Stimulated activated CD4-positive, alpha-beta T cell treated with anti-CD3 and anti-CD28 coated beads, Interleukin-15, amount 100 ng/mL, for 1 hour (primary cell): ENCODE measurements at regions not wholly inside any gene's neighbourhood (a gene's known extent, or its start where the extent isn't known, plus 50 kb on each side); places are given as distances from the start of the nearest gene placed in this dataset.
"Not testable (repeated sequence)": the region's sequence is repeated elsewhere in the genome, so short reads cannot be mapped to it uniquely, and the experiment has no call there.

Experiments used
- DNase-seq, 2 donors: peaks; one replicate each; pipeline ENCODE4 v3.0.0-alpha.2; 2020; ENCODE audit warnings: low read depth in 1 of 2, low spot score in 1 of 2

DNA sequence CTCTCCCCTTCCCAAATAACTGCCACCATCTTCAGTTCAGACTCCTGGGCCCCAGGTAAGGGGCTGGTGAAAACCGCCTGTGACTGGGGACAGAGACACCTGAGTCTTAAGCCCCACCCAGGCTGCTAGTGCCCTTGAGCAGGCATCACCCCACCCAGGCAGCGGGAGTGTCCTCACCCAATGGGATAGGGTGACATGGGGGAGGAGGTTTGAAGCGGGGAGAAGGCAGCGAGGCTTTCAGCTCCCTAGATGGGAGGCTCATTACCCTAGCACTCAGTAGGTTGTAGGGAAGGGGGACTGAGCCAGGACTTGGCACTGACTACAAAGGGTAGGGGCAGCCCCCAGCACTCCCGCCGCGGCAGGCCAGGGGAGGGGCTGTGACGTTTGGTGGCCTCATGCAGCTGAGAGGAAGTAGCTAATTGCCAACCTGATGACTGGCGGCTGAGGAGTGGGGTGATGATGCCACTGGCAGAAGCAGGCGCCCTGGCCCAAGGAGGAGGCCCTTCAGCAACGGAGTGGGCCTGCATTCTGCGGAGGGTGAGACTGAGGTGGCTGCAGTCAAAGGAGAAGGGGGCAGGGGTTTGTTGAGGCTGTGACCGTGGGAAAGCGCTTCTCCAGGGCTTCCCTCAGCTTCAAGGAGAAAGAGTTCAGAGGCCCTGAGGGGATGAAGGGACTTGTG, 126.9 kb downstream of the MRPL14 start:
- no peak for DNase-seq

DNA sequence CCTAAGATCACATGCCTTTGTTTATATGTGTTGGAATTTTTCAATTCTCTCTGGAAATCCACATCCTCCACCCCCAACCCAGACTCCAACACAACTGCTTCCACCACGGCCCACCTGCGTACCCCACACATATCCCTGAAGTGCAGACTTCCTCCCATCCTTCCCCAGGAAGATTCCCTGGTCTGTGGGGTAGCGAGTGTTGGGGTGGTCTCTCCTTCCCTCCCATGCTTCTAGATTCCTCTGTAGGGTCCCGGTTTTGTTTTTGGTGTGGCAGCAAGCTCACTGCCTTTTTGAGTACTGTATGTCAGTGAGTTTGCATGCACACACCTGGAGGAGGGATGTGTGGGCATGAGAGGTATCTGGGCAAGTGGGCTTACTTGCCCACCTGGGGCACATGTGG, 127.6 kb downstream of the MRPL14 start:
- DNase-seq, result no peak

DNA sequence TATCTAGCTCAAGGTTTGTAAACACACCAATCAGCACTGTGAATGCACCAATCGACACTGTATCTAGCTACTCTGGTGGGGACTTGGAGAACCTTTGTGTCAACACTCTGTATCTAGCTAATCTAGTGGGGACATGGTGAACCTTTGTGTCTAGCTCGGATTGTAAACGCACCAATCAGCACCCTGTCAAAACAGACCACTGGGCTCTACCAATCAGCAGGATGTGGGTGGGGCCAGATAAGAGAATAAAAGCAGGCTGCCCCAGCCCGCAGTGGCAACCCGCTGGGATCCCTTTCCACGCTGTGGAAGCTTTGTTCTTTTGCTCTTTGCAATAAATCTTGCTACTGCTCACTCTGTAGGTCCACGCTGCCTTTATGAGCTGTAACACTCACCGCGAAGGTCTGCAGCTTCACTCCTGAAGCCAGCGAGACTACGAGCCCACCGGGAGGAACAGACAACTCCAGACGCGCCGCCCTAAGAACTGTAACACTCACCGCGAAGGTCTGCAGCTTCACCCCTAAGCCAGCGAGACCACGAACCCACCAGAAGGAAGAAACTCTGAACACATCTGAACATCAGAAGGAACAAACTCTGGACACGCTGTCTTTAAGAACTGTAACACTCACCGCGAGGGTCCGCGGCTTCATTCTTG, 128.5 kb downstream of the MRPL14 start:
- DNase-seq, result not testable (repeated sequence)

DNA sequence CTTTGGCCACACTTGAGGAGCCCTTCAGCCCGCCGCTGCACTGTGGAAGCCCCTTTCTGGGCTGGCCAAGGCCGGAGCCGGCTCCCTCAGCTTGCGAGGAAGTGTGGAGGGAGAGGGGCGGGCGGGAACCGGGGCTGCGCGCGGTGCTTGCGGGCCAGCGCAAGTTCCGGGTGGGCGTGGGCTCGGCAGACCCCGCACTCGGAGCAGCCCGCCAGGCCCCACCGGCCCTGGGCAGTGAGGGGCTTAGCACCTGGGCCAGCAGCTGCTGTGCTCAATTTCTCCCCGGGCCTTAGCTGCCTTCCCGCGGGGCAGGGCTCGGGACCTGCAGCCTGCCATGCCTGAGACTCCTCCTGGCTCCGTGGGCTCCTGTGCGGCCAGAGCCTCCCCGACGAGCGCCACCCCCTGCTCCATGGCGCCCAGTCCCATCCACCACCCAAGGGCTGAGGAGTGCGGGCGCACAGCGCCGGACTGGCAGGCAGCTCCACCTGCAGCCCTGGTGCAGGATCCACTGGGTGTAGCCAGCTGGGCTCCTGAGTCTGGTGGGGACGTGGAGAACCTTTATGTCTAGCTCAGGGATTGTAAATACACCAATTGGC, 129.2 kb downstream of the MRPL14 start:
- DNase-seq, result not testable (repeated sequence)

DNA sequence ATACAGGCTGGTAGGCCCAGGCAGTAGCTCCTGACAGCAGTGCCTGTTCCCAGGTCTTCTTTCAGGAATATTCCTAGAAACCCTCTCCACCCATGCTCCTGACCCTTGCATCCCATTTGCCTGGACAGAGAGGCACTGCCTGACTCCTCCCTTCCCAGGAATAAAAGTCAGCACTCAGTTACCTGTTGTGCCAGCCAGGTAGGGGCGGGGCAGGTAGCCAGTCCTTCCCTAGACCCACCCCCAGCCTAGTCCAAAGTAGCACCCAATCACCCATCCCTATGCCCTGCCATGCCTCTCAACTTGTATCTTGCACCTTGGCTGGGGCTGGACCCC, 129.9 kb downstream of the MRPL14 start:
- DNase-seq, result no peak

DNA sequence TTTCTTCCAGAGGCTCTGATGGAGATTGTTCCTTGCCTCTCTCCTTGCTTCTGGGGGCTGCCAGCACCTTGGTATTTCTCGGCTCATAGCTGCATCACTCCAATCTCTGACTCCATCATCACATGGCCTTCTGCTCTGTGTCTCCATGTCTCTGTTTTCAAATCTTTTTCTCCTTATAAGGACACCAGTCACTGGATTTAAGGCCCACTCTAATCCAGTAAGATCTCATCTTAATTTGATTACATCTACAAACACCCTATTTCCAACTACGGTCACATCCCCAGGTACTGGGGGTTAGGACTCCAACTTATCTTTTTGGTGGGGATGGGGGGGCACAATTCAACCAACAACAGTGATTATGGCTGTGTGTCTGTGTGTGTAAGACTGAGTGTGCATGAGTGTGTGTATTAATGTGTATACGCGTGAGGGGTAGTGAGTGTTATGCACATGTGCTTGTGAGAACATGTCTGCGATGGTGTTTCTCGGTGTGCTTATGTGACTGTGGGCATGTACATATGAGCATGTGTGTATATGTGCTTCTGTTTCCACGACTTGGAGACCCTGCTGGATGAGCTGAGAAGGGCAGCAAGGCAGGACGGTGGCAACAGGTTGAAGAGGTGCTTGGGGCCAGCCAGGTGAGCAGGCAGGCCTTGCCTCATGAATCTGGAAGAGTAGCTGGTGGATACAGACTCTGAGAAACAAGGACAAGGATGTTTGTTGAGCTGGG, 130.5 kb downstream of the MRPL14 start:
- DNase-seq, result no peak

DNA sequence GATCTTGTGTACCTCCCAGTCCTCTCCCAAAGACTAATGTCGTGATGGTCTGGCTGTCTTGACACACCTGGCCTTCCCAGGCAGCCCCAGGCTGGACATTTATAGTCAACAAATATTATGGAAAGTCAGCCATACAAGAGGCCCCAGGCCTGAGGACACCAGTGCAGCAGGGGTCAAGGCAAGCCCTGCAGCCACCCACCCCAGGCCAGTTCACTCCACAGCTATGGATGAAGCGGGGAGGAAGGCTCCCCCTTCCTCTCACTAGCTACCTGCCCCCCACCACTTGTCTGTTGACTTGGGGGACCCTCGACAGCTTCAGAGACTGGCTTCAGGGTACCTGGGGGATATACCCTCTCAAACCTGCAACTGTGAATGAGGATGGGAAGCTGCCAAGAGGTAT, 132.1 kb downstream of the MRPL14 start:
- no peak for DNase-seq

DNA sequence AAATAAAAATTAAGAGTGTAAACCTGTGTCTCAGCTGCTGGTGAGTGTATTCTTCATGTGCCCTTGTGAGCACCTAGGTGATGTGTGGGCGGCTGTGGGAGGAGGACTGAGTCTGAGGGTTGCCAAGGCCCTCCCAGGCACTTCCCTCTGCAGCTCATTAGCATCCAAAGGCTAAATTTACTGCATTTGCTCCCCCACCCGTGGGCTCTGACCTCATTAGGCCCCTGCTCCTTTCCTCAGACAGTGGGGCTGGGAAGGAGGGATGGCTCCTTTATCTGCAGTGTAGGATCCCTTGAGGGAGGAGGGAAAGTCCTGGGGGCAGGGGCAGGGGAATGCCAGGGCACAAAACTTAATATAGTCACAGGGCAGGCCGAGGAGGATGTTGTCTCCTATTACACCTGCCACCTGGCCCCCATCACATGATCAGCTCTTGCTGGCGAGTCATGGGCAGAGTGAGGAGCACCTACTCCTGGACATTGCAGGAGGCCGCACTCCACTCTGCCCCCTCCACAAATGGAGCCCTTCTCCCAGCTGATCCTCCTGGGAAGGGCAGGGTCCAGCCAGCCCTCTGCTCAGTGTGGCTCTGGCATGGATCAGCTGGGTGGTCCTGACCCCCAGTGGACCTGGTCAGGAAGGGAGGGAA, 133.2 kb downstream of the MRPL14 start:
- no peak for DNase-seq

DNA sequence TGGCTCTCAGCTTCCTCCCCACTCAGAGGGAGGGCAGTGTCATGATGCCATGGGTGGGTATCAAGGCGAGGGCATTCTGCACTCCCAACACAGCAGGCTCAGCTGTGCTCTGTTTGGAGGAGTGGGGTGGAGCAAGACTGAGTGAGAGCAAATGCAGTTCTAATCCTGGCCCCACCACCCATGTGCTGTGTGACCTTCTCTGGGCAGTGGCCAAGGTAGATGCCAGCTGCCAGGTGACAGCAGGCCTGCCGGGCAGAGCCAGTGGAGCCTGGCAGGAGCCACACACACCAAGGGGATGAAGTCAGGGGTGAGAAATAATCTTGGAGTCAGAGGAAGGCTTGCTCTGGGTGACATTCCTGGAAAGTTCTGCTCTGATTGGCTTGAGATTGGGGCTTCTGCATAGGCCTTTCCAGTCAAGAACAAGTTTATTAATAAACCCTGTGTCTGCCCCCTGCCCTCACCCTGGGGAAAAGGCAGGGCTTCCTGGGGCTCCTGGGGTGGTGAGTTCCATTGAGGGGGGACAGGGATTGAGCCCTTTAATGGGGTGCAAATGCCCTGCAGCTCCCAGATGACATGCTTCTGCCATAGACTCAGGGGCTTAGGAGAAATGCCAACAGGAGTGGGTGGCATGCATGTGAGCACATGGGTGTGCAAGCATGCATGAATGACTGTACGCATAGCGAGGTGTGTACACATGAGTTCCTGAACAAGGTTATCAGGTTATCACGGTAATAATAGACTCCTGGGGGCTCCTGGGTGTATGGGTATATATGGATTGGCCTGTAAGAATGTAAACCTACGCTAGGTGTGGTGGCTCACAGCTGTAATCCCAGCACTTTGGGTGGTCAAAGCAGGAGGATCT, 134.2 kb downstream of the MRPL14 start:
- DNase-seq, result no peak

DNA sequence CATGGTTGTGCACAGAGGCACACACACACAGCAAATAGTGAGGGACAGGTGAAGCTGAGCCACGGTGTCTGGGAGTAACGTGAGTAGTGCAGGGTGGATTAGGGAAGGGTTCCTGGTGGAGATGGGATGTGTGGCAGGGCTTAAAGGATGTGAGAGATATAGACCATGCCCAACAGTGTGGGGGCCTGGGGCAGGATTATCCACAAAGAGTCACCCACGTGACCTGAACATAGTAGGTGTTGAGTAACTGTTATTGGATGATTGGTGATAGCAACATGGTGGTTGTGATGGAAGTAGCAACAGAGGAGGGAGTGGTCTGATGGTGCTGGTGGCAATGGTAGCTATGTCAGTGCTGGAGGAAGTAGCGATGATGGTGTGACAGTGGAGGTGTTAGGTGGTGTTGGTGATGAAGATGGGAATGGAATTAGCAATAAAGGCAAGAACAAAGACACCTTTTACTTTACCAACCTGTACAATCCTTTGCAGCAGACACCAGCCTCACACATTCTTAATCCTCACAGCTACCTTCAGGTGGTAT, 135.1 kb downstream of the MRPL14 start:
- no peak for DNase-seq

DNA sequence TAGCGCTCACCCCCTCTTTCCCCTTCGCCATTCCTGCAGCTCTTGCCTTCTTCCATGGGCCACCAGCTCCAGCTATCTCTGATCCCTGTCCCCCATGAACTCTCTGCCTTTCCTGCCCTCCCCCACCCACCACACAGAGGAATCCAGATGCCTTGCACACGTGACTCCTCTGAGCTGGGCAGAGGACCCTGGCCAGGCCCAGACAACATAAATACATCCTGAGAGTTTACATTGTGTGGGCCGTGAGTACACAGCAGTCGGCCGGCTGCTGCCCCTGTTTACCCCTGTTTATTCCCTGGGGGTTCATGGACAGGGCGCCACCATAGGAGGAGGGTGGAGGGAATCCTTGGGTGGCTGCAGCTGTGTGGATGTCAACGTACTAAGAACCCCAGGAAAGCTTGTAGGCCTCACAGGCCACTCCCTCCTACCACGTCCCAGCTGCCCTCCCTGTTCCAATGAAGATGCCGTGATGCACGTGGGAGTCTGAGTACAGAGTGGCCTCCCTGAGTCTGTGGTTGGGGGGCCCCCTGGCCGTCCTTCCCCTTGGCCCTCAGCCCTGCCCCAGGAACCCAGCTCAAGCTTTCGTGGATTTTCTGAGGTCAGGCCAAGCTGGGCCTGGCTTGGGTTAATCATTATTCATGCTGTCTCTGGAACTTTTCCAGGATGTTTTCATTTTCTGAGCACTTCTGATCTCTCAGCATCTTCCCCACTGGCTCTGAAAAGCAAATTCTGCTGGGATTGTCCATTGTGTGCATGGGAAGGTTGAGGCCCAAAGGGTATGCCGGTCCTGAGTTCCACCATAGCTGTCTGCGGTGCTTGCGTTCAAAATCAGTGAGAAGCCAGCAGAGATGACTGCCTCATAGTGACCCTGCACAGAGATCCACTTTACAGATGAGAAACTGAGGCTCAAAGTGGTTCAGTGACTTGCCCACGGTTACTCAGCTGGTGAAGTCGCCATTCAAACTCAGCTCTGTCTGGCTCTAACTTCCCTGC, 136.3 kb downstream of the MRPL14 start:
- DNase-seq, result no peak

DNA sequence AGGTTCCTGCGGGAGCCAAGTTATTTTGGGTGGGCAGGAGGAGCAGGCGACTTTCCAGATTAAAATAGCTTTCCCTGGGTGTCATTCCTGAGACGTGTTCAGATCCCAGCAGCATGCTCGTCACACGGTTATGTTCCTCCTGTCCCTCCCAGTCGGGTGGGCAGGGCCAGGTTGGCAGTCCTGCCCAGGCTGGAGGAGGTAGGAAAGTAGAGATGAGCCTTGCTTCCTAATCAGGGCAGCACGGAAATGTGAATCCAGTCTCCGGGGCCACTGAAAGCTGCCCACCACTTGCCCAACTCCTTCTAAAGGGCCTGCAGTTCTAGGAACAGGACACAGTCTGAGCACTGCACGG, 137.0 kb downstream of the MRPL14 start:
- no peak for DNase-seq

DNA sequence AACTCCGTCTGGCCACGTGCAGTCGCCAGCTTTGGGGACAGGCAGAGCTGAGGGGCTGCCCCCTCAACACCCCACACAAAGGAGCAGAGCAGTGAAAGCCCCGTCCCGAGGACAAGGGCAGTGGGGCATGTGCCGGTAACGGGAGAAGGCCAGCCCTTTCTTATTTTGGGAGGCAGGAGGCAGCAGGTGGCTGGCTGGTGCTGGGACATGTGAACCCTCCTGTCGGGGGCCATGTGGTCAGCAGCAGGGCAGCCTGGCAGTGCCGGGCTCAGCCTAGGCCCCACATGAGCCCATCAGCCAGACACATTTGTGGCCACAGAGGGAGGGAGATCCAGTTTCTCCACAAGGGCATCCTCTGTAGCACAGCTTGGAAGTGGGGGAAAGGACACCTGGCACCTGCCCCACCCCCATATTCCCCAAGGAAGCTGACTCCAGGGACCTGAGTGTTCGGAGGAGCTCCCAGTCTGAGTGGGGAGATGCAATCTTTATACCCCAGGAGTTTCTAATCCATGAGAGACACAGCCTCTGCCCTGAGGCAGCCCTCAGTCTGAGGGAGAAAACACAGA, 137.6 kb downstream of the MRPL14 start:
- DNase-seq, result no peak

DNA sequence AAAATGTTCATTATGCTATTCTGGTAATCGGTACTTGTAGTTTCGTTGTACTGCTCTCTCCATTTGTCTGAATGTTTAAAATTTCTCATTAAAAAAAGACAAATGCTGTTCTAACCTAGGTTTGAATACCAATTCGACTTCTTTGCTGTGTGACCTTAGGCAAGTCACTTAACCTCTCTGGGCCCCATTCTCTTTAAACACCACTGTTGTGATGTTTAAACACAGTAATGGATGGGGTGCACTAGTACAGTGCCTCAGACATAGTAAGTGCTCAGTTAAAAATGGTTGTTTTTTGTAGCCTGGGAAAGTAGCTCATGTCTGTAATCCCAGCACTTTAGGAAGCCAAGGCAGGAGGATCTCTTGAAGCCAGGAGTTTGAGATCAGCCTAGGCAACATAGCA, 138.5 kb downstream of the MRPL14 start:
- DNase-seq, result no peak

DNA sequence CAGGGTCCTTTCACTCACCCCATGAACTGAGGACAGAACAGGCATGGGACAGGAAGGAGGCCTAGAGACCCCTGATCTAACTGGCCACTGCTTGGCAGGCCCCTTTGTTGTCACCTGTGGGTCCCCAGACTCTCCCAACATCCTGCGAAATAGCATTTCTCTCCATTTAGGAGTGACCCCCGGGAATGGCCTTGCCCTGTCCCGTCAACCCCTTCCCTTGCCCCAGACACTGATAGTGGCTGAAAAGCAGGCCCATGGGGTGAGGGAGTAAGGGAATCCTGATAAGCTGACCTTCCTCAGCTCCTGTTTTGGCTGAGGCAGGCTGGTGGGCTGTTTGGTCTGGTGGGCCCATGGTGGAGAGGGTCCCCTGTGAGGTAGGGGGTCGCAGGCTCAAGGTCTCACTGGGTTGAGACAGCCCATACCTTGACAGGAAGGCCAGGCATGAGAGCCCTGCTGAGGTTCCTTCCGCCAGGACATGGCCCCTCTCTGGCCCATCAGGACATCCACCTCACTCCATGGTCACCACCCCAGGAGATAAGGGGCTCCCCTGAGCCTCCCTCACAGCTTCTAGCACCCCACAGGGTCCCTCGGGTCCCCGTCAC, 139.3 kb downstream of the MRPL14 start:
- no peak for DNase-seq

DNA sequence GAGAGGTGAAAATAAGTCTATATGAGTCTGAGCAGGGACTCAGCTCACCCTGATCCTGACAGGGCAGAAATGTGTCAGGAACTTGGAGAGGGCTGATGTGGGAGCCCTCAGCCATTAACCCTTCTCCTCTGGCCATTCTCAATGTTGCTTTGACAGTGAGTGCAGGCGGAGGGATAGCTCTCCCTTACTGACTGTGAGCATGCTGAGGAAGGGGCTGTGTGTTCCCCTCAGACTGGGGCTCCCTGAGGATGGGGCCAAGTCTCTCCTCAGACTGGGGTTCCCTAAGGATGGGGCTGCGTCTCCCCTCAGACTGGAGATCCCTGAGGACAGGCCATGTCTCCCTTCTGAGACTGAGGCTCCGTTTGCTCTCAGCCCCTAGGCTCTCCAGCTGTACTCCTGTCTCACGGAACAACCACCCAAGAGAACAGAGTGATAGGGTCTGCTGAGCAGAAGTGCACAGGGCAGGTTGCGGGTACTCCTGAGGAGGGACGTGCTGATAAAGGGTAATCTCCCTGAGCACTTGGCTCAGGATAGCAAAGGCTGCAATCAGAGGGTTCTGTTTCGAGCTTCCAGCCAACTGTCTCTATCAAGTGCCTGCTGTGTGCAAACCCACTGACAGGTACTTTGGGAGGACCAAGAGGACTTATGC, 141.0 kb downstream of the MRPL14 start:
- no peak for DNase-seq

DNA sequence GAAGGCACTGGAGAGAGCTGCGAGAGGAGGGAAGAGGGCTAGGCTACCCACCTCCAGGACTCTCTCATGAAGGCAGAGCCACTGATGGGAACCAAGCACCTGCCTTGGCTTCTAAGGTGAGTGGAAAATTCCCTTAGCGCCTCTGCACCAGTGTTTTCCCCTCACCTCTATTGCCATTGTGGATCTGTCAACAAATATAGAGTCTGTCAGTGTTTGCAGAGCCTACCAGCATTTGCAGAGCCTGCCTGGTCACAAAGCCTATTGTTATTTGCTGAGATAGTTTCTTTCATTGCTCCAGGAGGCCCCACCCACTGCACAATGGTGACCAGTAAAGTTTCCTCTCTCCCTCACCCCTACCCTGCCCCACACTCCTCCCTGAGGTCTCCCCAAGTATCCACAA, 141.9 kb downstream of the MRPL14 start:
- DNase-seq, result no peak
